Stimulated activated CD4-positive, alpha-beta T cell treated with anti-CD3 and anti-CD28 coated beads, Interleukin-4, amount 100 ng/mL, for 1 hour (primary cell): ENCODE measurements at regions not wholly inside any gene's neighbourhood (a gene's known extent, or its start where the extent isn't known, plus 50 kb on each side); places are given as distances from the start of the nearest gene placed in this dataset.

Source experiments
- DNase-seq: peaks from one replicate; pipeline ENCODE4 v3.0.0-alpha.2; 2020

GRCh38 chr22:49157529-49158339, 669.9 kb downstream of the BRD1 start:
- no peak for DNase-seq

- no peak for DNase-seq
Observed at GRCh38 chr22:49156662-49157285, 670.9 kb downstream of the BRD1 start.

GRCh38 chr22:49155770-49156580, 671.7 kb downstream of the BRD1 start:
- DNase-seq = no peak

GRCh38 chr22:49155039-49155769, 672.5 kb downstream of the BRD1 start:
- no peak for DNase-seq

GRCh38 chr22:49154433-49154832, 673.2 kb downstream of the BRD1 start:
- no peak for DNase-seq

GRCh38 chr22:49153921-49154320, 673.8 kb downstream of the BRD1 start:
- no peak for DNase-seq

GRCh38 chr22:49152939-49153770, 674.5 kb downstream of the BRD1 start:
- DNase-seq = no peak

- no peak for DNase-seq
Observed at GRCh38 chr22:49152127-49152938, 675.3 kb downstream of the BRD1 start.

- DNase-seq = no peak
Observed at GRCh38 chr22:49151256-49152126, 676.2 kb downstream of the BRD1 start.

GRCh38 chr22:49150801-49151221, 676.9 kb downstream of the BRD1 start:
- DNase-seq = no peak

- DNase-seq = no peak
Observed at GRCh38 chr22:49149721-49150608, 677.7 kb downstream of the BRD1 start.

- no peak for DNase-seq
Observed at GRCh38 chr22:49148895-49149418, 678.7 kb downstream of the BRD1 start.

GRCh38 chr22:49147617-49148175, 680.0 kb downstream of the BRD1 start:
- no peak for DNase-seq

- DNase-seq = no peak
Observed at GRCh38 chr22:49147171-49147570, 680.5 kb downstream of the BRD1 start.

- no peak for DNase-seq
Observed at GRCh38 chr22:49146511-49146910, 681.2 kb downstream of the BRD1 start.

GRCh38 chr22:49143812-49144211, 683.9 kb downstream of the BRD1 start:
- no peak for DNase-seq

- no peak for DNase-seq
Observed at GRCh38 chr22:49142891-49143290, 684.8 kb downstream of the BRD1 start.

GRCh38 chr22:49142296-49142695, 685.4 kb downstream of the BRD1 start:
- no peak for DNase-seq
